WTC11 (cell line): ENCODE measurements at regions not wholly inside any gene's neighbourhood (a gene's known extent, or its start where the extent isn't known, plus 50 kb on each side); places are given as distances from the start of the nearest gene placed in this dataset.

Experiments used
- ATAC-seq: fragments of 200-7000 bp; cut with Tn5 transposase; 2 replicates; pipeline ENCODE4 v1.10.0; 2021; ENCODE audit warnings: mild to moderate bottlenecking, moderate library complexity
- CTCF ChIA-PET: fragments of 300-600 bp; sonication (Branson Sonifier 250); formaldehyde crosslinking; loops from one replicate; lab custom pipeline; 2021; ENCODE audit warnings: antibody characterized with exemption; lab: Charles Lee
- POLR2A ChIA-PET: fragments of 350-600 bp; sonication (Branson Sonifier 250); formaldehyde crosslinking; loops from one replicate; lab custom pipeline; 2021; ENCODE audit warnings: antibody characterized with exemption; lab: Charles Lee
- DNase-seq: peaks from one replicate; pipeline ENCODE4 v3.0.0; 2021; ENCODE audit warnings: low spot score
- H3K27ac Mint-ChIP-seq: 2 replicates; pipeline ENCODE4 v1.8.0; 2021; ENCODE audit warnings: mixed read lengths
- H3K27me3 Mint-ChIP-seq: 2 replicates; pipeline ENCODE4 v1.8.0; 2021; ENCODE audit warnings: low read depth, mild to moderate bottlenecking, moderate library complexity, mixed read lengths
- H3K36me3 Mint-ChIP-seq: 2 replicates; pipeline ENCODE4 v1.8.0; 2021; ENCODE audit warnings: mixed read lengths
- H3K4me1 Mint-ChIP-seq: 2 replicates; pipeline ENCODE4 v1.8.0; 2022; ENCODE audit warnings: mixed read lengths
- H3K4me3 Mint-ChIP-seq: 2 replicates; pipeline ENCODE4 v1.8.0; 2021; ENCODE audit warnings: mild to moderate bottlenecking, moderate library complexity, mixed read lengths
- H3K9me3 Mint-ChIP-seq: 2 replicates; pipeline ENCODE4 v1.8.0; 2021; ENCODE audit warnings: mixed read lengths
- AFF4 ChIP-seq: sonication (generic); formaldehyde crosslinking; IDR thresholded peaks from 2 replicates; pipeline ENCODE4 v1.8.1; 2023; ENCODE audit warnings: mild to moderate bottlenecking, missing genetic modification reagents, borderline replicate concordance
- AR ChIP-seq: fragments of 250-450 bp; sonication (Bioruptor Pico); IDR thresholded peaks from 2 replicates; pipeline ENCODE4 v1.9.0; 2021; ENCODE audit warnings: mild to moderate bottlenecking
- CDX4 ChIP-seq: fragments of 250-450 bp; sonication (Bioruptor Pico); IDR thresholded peaks from 2 replicates; pipeline ENCODE4 v1.9.0; 2021; ENCODE audit warnings: moderate library complexity, mild to moderate bottlenecking, inconsistent platforms, borderline replicate concordance
- FOXK1 ChIP-seq: sonication (generic); formaldehyde crosslinking; IDR thresholded peaks from 2 replicates; pipeline ENCODE4 v1.8.0; 2022; ENCODE audit warnings: mild to moderate bottlenecking, moderate library complexity, missing genetic modification reagents
- IRF2 ChIP-seq: sonication (generic); formaldehyde crosslinking; IDR thresholded peaks from 2 replicates; pipeline ENCODE4 v1.8.0; 2022; ENCODE audit warnings: low read depth, missing genetic modification reagents, borderline replicate concordance
- PRDM15 ChIP-seq: sonication (generic); formaldehyde crosslinking; IDR thresholded peaks from 2 replicates; pipeline ENCODE4 v1.8.0; 2022; ENCODE audit warnings: missing genetic modification reagents
- ZMAT4 ChIP-seq: fragments of 250-450 bp; sonication (Bioruptor Pico); IDR thresholded peaks from 2 replicates; pipeline ENCODE4 v1.9.0; 2021; ENCODE audit warnings: mild to moderate bottlenecking
- ZNF138 ChIP-seq: sonication (generic); formaldehyde crosslinking; conservative IDR thresholded peaks from 2 replicates; pipeline ENCODE4 v1.8.1; 2022; ENCODE audit warnings: mild to moderate bottlenecking, moderate library complexity, missing genetic modification reagents
- ZNF232 ChIP-seq: sonication (generic); formaldehyde crosslinking; IDR thresholded peaks from 2 replicates; pipeline ENCODE4 v1.8.0; 2022; ENCODE audit warnings: mild to moderate bottlenecking, missing genetic modification reagents
- ZNF416 ChIP-seq: fragments of 250-450 bp; sonication (Bioruptor Pico); IDR thresholded peaks from 2 replicates; pipeline ENCODE4 v1.9.0; 2021; ENCODE audit warnings: mild to moderate bottlenecking, inconsistent platforms
- TF ChIP-seq, protein P1 (sequence below): fragments of 250-450 bp; sonication (Bioruptor Pico); IDR thresholded peaks from 2 replicates; pipeline ENCODE4 v1.9.0; 2021; ENCODE audit warnings: mild to moderate bottlenecking, borderline replicate concordance

GRCh38 chr6:9496837-9497236 lies 918.0 kb downstream of the TFAP2A start:
- no peak for ATAC-seq
- H3K27me3 Mint-ChIP-seq = no peaks in the 10 kb centered on the region
- ChIA-PET CTCF (no interaction called here), POLR2A (no interaction called here)
- peaks cover 16% of the 10 kb centered on the region for H3K9me3 Mint-ChIP-seq
- TF ChIP-seq CDX4 (CRISPR knock-in tag) = no peak
- H3K4me3 Mint-ChIP-seq = no peak overlapping the region
- H3K27ac Mint-ChIP-seq = no peak overlapping the region
- peaks cover 3% of the 10 kb centered on the region; the same call in 1 of the 2 replicates for H3K36me3 Mint-ChIP-seq
- DNase-seq = no peak
- no peaks in the 10 kb centered on the region; the same call in 1 of the 2 replicates for H3K4me1 Mint-ChIP-seq

- CTCF ChIA-PET = no interaction called here
- Mint-ChIP-seq H3K27me3 (no peaks in the 10 kb centered on the region), H3K4me3 (no peak overlapping the region), H3K27ac (no peak overlapping the region), H3K4me1 (no peaks in the 10 kb centered on the region; the same call in 1 of the 2 replicates), H3K36me3 (peaks cover 3% of the 10 kb centered on the region; the same call in 1 of the 2 replicates), H3K9me3 (peaks cover 10% of the 10 kb centered on the region)
- ATAC-seq = no peak
- TF ChIP-seq ZNF416 (CRISPR knock-in tag) = no peak
- TF ChIP-seq ZNF232 (CRISPR knock-in tag) = no peak
- no peak for TF ChIP-seq CDX4 (CRISPR knock-in tag)
- TF ChIP-seq IRF2 (CRISPR knock-in tag) = no peak
- no peak for TF ChIP-seq AR (CRISPR knock-in tag)
- no peak for TF ChIP-seq PRDM15
- TF ChIP-seq, protein P1, sequence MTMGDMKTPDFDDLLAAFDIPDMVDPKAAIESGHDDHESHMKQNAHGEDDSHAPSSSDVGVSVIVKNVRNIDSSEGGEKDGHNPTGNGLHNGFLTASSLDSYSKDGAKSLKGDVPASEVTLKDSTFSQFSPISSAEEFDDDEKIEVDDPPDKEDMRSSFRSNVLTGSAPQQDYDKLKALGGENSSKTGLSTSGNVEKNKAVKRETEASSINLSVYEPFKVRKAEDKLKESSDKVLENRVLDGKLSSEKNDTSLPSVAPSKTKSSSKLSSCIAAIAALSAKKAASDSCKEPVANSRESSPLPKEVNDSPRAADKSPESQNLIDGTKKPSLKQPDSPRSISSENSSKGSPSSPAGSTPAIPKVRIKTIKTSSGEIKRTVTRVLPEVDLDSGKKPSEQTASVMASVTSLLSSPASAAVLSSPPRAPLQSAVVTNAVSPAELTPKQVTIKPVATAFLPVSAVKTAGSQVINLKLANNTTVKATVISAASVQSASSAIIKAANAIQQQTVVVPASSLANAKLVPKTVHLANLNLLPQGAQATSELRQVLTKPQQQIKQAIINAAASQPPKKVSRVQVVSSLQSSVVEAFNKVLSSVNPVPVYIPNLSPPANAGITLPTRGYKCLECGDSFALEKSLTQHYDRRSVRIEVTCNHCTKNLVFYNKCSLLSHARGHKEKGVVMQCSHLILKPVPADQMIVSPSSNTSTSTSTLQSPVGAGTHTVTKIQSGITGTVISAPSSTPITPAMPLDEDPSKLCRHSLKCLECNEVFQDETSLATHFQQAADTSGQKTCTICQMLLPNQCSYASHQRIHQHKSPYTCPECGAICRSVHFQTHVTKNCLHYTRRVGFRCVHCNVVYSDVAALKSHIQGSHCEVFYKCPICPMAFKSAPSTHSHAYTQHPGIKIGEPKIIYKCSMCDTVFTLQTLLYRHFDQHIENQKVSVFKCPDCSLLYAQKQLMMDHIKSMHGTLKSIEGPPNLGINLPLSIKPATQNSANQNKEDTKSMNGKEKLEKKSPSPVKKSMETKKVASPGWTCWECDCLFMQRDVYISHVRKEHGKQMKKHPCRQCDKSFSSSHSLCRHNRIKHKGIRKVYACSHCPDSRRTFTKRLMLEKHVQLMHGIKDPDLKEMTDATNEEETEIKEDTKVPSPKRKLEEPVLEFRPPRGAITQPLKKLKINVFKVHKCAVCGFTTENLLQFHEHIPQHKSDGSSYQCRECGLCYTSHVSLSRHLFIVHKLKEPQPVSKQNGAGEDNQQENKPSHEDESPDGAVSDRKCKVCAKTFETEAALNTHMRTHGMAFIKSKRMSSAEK = no peak
- TF ChIP-seq FOXK1 (CRISPR knock-in tag) = no peak
- no peak for TF ChIP-seq ZNF138 (CRISPR knock-in tag)
- no peak for TF ChIP-seq AFF4 (CRISPR knock-in tag)
- no peak for TF ChIP-seq ZMAT4 (CRISPR knock-in tag)
- POLR2A ChIA-PET = no interaction called here
- DNase-seq = no peak
Observed at GRCh38 chr6:9494864-9495263, 920.0 kb downstream of the TFAP2A start.
